HG03354 (cell line): ENCODE measurements at regions not wholly inside any gene's neighbourhood (a gene's known extent, or its start where the extent isn't known, plus 50 kb on each side); places are given as distances from the start of the nearest gene placed in this dataset.

Source experiments
- ATAC-seq: cut with Tn5 transposase; IDR thresholded peaks from one replicate; pipeline ENCODE4 v1.9.1; 2021; ENCODE audit warnings: mild to moderate bottlenecking; ENCODE audit not compliant: unreplicated experiment, poor library complexity, severe bottlenecking

DNA sequence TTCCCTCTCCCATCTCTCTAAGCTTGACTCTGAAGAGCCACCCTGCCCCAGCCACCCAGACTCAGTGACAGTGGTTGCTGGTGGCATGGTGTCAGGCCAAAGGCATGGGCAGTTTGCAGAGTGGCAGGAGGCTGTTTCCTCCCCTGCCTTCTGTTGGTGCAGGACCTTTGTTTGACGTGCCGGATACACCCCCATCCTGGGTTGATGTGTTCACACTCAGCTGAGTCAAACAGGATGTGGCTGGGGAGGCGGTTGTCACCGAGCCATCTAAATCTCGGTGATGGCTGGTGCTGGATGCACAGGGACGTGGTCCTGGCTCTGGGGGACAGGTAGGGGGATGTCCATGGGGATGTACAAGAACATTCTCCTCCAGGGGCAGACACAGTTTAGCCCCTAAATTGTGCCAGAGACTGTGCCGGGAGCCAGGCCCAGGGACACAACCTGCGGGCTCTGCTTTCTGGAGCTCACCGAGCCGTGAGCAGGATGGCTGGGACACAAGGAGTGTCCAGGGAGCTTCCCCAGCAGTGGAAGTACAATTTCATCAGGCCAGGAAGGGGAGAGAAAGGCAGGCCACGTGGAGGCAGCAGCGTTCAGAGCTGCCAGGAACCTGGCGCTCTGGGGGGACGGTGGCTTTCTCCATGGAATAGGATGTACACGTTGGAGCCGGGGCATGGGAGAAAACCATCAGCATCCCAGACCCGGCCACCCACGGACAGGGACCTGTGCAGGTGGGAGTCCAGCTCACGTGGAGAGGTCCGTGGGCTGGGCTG is 264.2 kb downstream of the SEC14L1 start:
- ATAC-seq = peak; percentile 65

DNA sequence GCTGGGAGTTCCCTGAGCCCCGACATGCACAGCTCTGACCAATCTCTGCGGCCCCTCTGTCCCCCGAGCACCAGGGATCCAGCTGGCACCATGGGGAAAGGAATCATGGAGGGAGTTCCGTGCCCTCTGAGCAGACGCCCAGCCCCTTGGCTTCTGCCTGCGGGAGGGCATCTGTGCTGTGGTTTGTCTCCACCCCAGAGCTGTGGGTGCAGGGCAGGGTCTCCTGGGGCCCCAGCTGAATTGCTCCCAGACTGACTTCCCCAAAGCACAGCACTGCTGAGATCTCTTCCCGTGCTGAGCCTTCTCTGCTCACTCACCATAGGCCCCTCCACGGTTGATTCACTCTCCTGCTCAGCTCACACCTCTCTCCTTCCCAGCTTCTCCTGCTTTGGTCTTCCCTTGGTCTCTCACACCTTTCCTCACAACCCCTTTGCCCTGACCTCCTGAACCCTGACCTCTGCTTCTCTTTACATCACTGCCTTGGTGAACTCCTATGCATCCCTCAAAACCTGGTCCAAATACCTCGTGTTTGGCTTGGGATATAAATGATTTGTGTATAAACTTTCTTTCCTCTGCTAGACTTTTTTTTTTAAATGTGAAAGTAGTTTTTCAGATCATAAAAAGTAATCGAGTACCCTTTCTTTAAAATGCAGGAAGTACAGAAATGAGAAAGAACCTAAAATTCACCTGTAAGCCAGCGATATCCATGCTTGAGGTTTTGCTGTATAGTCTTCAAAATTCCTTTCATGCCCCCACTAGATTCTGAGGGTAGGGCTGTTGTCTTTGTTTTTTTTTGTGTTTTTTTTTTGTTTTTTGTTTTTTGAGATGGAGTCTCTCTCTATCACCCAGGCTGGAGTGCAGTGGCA is 265.3 kb downstream of the SEC14L1 start:
- ATAC-seq = no peak

DNA sequence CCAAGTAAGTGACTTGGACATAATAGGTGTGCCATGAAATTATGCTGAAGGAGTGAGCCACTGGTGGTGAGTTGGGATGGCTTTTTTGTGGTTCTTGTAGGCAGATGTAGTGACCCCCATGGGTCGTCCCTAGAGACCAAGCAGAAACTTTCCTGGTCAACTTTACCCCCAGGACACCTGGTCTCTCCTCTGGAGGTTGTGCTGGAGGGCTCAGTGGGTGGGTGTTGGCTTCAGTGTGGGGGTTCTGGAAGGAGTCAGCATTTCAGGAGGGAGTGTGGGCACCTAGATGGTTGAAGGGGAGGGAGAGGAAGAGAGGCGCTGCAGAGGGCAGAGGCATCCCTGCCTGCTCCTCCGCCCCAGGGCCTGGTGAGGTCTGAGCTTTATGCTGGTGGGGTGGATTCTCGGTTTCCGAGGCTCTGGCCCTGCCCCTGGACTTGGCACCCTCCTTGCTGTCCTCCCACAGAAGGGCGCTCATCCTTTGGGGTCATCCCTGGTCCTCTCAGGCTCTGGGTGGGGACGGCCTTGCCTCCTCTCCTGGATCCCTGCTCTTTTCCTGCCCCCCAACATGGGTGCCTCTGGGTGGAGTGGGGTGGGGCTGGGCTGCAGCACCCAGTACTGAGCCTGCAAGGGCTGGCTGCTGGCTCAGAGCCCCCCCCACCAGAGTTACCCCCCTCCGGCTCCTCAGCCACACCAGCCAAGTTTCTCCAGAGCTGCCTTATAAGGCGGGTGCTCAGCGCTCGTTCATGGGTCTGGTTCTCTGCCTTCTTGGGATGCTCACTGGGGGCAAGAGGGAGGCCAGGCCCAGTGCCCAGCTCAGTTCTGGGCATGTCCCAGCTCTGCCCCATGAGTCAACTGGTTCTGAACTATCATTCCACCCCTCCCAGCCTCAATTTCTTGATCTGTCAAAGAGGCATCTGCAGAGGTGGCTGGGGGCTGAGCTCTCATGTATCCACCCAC is 266.8 kb downstream of the SEC14L1 start:
- ATAC-seq = no peak

DNA sequence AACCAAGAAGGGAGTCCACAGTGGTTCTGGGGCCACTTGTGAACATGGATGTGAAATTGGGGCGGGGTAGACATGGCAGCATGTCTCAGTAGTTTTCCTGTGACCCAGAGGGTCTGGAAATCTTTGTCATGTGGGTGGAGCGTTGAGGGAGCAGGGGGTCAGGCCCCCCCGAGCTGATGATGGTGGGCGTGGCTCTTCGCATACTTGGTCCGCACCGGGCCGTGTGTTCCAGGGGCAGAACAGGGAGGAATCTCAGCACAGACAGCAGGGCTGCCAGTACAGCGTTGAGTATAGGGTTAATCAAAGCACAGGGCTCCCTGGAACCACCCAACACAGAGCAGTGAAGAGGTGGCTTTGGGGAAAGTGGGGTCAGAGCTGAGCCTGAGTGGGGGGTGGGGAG is 267.5 kb downstream of the SEC14L1 start:
- ATAC-seq = no peak

DNA sequence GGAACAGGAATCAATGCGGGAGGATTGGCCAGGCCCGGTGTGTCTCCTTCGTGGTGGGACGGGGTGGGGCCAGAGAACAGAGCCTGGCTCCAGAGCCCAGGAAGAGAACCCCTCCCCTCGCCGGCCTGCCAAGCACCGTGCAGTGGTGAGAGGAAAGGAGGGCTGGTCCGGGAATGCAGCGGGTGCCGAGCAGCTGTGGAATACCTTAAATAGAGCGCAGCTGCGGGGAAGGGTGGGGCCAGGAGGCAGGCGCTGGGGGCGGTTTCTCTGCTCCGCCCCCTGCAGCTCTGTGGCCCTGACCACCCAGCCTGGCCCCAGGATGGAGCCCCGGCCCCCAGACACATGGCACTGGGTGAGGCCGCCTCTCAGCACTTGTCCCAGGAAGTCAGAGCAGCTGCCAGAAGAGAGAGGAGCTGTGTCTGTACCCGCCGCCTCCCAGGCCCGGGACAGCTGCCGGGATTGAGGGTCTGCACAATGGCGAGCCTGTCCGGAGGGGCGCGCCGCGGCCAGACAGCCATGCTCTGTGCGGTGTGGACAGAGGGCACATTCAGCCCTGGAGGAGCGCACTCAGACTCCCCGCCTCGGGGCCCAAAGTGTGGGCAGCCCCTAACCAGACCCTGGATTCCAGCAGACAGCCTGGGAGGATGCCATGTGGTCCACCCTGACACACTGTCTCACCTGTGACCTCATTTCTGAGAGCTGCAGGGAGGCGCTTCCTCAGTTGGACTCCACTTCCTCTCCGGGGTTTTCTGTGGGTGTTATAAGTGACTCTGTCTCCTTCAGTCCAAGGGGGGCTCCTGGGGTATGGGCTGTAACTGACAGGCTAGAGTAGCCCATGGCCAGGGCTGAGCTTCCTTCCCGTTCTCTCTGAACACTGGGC is 268.8 kb downstream of the SEC14L1 start:
- ATAC-seq = no peak

DNA sequence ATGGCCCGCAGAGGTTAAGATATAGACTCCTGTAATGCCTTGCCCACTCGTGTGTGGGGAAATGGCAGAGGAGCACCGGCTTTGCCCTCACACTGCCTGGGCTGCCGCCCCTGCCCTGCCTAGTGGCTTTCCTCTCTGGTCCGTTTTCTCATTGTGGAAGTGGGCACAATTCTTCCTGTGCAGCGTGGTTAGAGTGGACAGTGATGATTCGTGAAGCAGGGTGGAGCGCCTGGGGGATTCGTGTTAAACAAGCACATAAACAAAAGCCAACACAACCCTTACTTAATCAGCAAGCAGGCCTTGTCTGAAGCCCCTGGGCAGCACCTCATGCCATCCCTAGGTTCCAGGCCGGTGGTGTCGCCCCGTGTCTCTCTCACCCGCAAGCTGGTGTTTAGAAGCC is 269.7 kb downstream of the SEC14L1 start:
- no peak for ATAC-seq

DNA sequence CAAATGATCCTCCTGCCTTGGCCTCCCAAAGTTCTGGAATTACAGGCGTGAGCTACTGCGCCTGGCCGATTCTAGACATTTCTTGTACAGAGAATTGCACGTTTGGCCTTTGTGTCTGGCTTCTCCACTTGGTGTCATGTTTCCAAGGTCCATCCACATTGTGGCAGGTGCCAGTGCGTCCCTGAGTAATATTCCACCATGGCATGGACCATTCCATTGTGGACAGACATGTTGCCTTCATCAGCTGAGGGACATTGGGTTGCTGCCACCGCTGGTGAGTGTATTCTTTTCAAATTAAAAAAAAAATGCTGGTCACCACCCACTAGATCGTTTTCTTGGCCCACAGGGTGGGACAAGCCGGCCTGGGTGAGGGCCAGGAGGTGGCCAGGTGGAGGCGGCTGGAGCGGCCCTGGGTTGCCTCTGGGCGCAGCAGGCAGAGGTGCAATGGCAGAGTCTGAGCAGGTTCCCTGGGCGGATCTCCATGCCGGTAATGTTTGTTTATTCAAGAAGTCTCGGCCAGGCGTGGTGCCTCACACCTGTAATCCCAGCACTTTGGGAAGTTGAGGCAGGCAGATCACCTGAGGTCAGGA is 274.1 kb downstream of the SEC14L1 start:
- no peak for ATAC-seq

DNA sequence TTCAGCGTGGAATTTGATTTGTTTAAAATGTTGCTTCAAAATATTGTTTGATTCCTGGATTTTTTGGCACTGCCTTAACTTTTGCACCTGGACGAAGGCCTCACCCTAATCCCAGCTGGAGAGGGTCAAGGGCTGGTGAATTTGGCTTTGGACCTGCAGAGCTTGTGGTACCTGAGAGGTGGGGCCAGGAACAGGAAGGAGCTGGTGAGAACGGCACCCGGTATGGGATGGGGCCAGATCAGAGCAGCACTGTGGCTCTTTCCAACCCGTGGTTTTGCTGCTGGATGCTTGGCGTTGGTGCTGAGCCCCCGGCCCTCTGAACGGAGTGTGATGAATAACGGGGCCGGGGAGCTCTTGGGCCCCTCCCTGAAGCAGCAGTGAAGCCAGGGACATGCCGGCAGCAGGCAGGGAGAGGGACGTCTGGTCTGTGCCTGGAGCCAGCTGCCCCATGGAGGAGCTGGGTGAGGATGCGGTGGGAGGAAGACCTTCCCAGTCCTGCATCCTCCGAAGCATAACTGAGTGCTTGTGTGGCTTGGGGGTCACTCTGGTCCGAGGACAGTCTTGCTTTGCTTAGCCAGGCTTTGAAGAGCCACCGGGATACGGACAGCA is 275.4 kb downstream of the SEC14L1 start:
- no peak for ATAC-seq

DNA sequence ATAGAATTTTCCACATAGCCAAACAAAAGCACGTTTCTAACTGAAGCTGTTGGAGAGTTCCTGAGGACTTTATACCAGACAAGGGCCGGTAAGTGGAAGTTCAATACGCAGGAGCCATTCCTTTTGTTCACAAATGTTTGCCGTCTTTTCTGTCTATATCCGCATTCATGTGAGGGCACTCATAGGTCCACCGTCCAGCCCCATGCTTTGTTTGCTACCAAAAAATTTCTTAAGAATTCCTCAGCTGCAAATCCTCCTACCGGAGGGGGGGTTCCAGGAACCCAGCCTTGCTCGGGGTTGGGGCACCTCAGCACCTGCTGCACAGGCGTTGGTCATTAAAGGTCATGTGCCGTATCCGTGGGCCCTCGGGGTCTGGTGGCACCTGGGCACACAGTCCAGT is 276.8 kb downstream of the SEC14L1 start:
- ATAC-seq = no peak

DNA sequence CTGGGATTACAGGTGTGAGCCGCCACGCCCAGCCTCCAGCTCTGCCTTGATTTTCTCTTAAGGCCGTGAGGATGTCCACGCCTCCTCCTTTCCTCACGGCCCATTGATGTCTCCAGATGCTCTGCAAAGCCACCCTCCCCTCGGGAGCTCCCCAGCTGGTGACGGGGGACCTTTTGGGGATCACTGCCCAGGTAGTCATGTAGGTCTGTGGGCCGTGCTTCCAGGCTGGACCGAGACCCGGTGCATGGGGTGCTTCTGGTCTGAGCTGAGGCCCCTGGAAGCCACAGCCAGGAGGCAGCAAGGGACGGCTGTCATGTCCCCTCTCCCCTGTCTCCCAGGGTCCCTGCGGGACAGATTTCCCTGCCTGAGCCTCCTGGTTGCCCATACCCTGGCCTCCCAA is 277.8 kb downstream of the SEC14L1 start:
- ATAC-seq = no peak

DNA sequence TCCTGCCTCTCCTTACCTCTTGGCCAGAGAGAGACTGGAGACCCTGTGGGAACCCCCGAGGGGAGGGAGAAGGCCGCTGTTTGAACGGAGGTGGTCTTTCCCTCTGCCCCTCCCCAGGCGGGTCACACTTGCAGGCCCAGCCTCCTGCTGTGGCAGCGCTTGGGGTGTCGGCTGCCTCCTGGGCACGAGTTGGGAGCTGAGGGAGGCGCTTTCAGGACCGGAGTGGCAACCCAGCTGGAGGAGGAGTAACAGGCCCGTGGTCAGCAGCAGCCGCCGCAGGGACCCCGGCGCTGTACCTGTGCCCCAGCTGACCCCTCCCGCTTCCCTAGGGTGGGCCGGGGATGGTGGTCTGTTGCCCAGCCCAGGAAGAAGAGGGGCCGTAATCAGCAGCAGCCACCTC is 278.3 kb downstream of the SEC14L1 start:
- no peak for ATAC-seq

DNA sequence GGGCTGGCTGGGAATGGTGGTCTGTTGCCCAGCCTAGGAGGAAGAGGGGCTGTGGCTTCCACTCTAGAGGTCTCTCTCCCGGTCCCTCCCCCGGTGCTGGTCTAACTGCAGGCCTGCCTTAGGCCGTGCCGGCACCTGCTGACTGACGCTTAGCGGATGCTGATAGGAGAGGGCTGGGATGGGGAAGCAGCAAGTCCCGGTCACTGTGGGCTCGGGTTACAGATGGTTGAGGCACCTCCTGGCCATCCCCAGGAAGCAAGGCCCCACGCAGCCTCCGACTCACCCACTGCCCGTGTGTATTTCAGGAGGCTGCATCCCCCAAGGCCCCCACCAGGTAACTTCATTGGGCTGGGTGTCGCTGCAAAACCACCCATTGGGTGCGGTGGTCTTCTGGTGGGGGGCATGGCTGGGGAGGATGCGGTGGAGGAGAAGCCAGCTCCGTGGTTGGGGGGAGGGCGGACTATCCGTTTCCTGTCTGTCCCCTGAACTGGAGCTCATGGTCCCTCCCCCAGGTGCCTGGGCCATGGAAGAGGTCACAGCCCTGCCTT is 278.9 kb downstream of the SEC14L1 start:
- ATAC-seq = no peak

DNA sequence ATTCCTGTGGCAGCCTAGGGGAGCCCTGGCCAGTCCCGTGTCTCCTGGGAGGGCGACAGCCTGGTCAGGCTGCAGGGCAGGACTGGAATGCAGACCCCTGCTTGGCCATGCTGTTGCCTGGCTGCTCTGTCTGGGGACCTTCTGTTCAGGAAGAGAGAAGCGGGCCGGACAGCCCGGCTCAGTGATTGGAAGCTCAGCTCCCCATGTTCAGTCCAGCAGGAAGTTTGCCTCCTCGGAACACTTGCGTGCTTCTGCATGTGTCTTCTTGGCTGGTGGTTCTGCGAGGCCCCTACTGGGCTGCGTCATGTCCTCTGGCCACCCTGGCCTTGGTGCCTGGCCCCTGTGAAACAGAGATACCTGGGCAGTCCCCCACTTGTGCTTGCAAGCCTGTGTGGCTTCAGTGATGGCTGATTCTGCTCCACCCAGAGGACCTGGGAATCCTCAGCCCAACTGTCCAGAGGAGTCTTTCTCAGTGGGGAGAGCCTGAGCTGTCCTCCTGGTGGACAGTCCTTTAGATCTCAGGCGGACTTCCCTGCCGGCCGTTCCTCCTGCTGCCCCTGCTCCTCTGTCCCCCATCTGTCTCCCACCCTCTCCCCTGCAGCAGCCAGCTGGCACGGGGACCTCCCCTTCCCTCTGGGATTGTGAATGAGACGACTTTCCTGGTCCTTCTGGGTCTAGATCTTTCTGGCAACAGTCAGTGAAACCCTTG is 279.5 kb downstream of the SEC14L1 start:
- no peak for ATAC-seq

DNA sequence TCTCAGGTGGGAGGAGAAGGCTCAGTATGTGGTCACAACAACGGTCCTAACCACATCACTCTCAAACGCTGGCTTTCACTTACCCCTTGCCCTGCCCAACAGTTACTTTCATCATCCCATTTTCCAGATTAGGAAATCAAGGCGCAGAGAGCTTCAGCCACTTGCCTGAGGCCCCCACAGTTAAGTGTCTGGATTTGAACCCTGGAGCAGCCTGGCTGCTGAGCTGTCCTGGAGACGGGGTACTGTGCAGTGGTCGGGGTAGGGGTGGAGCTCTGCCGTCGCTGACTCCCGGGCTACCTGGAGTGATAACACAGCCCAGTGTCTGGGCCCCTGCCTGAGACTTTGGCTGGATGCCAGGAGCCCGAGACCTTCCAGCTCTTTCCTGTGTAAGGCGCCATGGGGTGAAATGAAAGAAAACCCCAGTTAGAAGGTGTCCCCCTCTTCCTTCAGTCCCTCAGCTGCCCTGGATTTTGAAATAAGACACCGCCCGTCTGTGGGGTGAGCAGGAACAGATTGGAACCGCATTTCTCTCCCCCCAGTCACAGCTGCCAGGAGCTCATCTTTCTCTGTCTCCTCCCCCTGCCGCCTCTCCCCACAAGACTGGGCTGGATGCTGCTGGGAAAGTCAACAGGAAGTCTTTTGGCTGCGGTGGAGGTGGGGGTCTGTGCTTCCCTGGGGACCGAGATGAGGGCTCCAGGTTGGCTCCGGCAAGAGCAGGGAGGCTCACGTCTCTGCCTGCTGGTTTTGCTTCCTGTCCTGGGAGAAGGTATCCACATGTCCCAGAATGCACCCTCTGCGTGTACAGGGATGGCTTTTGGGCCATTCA is 280.2 kb downstream of the SEC14L1 start:
- no peak for ATAC-seq

DNA sequence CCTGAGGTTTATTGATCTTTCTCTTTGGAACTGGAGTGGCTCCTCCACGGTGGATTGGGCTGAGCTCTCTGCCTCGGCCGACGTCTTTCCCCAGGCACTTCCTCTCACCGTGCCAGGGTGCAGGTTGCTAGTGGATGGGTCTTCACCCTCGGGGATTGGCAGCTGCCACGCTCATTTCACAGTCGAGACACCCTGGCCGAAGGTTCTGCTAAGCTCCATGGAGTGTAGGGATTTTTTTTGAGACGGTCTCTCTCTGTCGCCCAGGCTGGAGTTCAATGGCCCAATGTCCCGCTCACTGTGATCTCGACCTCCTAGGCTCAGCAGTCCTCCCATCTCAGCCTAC is 280.8 kb downstream of the SEC14L1 start:
- ATAC-seq = no peak

DNA sequence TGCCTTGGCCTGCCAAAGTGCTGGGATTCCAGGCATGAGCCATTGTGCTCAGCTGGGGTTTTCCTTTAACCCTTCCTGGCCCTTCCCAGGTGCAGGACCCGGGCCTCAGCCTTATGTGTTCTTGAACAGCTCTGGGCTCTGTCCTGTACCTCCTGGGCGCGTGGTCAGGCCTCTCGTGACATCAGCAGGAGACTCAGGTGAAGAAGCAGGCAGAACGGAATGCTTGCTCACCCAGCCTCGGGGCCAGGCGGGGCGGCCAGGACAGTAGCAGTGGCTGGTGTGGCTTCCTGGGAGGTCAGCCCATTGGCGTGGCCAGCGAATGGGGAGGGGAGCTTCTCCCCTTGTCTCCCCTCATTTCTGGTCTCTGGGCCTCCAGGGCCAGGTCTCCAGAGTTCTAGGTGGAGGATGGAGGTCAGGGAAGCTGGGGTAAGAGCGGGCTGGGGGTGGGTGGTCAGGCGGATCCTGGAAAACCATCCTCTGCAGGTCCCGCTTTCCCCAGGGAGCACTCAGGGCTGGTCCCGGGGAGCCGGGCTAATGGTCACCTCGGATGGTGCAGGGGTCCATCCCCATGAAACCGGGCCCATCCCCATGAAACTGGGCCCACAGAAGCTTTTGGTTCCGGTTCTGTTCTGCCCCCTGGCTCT is 281.5 kb downstream of the SEC14L1 start:
- no peak for ATAC-seq
